Posterior cingulate gyrus (tissue), 11 donors: ENCODE measurements at regions not wholly inside any gene's neighbourhood (a gene's known extent, or its start where the extent isn't known, plus 50 kb on each side); places are given as distances from the start of the nearest gene placed in this dataset.
A peak's percentile ranks its signal among the peaks of the same experiment; 100 is the strongest.
"Not testable (repeated sequence)": the region's sequence is repeated elsewhere in the genome, so short reads cannot be mapped to it uniquely, and the experiment has no call there.

Source experiments
- DNase-seq, 10 donors: peaks; one replicate each; pipeline versions ENCODE4 v3.0.0 to v3.0.0-alpha.2; 2020 to 2021; ENCODE audit warnings: mixed read lengths in 3 of 10
- intact Hi-C: fragments of 100-400 bp; cut with DNase I; formaldehyde crosslinking; loops from one replicate; pipeline ENCODE4 v1.15.1; 2023

DNA sequence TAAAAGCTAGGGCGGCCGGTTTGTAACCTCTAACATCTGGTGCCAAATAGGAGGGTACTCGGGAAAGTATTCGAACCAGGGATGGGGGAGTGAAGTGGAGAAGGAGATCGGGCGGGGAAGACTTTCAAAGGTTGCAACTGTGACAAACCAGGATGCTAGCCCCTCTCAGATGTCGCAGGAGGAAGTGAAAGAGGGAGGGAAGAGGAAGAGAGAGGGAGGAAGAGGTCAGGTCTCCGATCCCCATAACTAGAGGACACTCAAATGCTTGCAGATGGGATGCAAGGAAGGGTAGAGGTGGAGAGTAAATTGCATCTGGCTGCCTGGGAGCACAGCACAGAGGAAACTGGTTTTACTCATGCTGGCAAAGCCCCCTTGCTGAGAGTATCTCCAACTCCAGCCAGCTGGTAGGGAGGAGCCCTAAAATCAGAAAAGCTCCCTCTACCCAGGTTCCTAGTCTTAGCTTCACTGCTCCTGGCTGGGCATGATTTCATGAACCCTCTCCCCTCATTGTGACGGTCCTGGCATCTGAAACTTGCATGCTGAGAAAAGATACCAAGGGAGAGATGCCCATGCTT, 696.7 kb upstream of the TBX3 start:
- intact Hi-C loops, result no loop called here
- DNase-seq, result no peak

DNA sequence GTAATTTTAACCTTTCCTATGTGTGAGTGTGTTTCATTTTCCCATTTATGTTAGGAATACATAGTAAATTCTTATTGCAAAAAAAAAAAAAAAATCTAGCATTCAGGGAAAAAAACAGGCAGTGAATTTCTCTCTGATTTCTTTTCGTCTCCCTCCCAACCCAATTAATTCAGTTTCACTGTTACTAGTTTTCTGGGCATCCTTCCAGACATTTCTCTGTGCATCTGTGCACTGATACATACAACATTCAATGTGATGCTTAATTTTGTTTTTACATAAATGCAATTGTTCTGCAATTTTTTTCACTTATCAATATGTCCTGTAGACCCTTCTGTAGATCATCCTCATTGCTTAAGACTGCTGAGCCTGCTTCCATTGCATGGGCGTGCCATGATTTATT, 694.3 kb upstream of the TBX3 start:
- intact Hi-C loops, result no loop called here

DNA sequence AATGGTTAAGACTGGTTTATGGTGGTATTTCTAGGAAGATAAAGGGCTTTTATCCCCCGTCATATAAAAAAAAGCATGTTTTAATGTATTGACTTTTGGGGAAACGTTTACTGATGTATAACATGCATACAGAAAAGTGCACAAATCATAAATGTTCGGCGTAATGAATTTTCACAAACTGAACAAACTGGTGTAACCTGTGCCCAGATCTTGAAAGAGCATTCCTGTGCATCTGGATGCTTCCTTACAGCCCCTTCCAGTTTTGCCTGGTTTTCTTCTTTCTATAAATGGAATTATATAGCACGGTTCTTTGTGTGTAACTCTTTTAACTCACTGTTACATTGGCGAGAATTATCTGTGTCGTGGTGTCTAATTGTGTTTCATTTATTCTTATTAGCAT, 693.8 kb upstream of the TBX3 start:
- intact Hi-C loops, result no loop called here
- no peak for DNase-seq

More for the DNA sequence above, 694.3 kb upstream of the TBX3 start:
- no peak for DNase-seq

DNA sequence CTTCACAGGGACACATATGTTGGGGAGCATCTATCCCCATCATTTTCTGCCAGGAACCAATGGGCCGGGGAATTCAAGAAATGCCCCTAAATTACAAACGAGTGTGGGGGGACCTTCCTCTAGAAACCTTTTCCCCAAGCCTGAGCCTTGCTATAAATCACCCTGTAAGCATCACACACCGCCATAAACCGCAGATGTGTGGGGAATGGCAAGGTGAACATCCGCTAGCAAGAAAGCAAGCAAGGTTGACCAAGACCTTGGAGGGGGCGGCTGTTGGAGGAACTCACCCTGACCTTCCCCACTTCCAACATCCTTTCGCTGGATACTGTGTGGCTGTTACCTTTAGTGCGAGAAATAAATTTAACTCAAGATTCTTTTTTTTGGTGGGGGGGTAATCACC, 693.3 kb upstream of the TBX3 start:
- DNase-seq, result no peak
- intact Hi-C loops, result no loop called here

DNA sequence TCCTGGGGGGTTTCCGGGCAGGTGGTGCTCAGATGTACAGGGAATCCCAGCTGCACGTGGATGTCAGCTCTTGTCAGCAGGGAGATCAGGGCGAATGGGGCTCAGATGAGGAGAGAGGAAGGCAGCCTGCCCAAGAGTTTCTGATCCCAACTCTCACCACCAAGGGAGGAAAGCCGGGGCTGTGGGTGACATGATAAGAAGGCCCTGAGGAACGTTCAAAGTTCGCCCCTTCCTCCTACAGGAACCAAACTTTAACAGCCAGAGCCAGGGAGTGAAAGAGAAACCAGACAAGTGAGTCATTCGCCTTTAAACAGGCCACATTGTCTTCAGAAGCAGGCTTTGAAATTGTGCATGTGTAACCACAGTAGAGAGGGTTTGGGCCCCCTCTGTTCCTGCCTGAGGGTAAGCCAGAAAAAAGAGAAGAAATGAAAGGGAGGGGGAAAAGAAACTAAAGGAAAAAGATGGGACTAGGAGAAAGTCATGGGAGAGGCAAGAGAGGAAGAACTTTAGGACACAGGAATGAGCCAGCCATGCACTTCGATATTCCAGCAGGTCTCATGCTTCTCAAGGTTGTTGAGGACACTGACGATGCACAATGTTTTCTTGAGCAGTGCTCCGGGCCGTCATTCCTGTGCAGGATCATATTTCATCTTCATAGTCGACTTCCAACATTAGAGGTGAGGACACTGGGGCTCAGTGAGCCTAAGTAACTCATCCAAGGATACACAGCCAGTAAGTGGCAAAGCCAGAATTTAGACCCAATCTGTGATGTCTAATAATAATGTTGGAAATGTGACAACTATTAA, 691.4 kb upstream of the TBX3 start:
- intact Hi-C loops, result no loop called here
- no peak for DNase-seq

DNA sequence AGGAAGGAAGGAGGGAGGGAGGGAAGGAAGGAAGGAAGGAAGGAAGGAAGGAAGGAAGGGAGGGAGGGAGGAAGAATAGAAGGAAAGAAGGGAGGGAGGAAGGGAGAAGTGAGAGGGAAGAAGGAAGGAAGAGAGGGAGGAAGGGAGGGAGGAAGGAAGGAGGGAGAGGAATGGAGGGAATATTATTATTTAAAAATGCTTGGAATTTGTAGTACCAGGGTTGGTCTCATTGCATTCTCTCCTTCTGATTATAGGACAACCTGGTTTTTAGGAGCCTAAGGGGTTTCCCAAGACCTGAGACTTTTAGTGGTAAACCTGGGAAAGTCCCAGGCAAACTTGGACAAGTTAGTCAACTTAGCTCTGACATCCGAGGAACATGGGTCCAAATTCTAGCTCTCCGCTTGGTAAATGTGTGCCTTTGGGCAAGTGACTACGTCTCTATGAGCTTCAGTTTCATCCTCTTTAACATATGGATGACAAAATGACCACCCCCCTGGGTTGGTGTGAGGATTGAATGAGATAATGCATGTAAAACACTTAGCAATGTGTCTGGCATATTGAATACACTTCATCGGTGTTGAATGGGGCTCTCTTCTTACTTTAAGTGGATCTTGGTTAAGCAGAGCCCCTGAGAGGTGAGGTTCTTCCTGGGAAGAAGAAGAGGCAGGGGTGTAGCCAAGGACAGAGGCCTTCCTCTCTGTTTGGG, 690.7 kb upstream of the TBX3 start:
- intact Hi-C loops, result no loop called here
- DNase-seq, result no peak

DNA sequence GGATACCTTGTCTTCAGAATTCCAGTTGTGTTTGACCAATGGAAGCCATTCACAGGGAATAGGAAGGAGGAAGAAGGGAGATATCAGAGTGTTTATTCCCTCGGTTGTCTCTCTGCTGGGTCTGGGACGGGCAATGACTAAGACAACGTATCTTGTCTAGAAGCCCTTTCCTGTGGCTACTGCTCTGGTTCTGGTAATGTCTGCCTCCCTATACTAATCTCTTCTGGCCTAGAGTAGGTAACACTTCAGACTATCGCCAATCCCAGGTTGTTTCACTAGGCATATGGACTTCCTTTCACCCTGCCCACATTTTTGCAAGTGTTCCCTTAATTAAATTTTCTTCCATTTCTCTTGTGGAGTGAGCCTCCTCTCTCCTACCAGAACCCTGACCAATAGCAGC, 687.7 kb upstream of the TBX3 start:
- DNase-seq, result no peak
- intact Hi-C loops, result no loop called here

DNA sequence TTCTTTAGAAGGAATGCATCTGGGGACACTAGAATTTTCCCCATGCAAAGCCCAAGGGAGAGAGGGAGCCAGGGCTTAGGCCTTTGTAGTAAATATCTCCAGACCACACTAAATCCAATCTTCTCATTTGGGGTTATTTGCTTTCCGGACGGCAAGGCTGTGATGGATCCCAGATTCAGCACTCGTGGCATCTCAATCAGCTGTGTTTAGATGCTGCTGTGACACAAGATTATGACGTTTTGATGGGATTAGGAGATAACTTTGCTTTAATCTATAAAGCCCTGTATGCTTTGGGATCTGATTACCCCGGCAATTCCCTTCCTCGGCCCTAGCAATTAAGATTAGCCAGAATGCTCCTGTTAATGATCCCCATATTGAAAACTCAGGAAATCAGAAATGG, 686.7 kb upstream of the TBX3 start:
- intact Hi-C loops, result no loop called here
- no peak for DNase-seq

DNA sequence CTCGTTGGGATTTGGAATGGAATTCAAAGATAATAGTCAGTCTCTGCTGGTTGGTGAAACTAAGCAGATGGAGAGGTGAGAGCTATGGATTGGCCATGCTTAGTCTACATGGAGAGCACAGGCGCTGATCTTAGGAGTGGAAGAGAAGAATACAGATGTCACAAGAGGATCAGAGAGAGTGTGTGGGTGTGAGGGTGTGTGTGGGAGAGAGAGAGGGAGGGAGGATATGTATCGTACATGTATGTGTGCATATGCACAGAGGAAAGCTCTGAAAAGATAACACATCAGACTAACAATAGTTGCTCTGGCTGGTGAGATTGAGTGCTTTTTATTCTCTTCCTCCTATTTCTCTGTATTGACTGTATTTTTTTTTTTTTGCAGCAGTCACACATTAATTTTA, 686.2 kb upstream of the TBX3 start:
- no peak for DNase-seq

DNA sequence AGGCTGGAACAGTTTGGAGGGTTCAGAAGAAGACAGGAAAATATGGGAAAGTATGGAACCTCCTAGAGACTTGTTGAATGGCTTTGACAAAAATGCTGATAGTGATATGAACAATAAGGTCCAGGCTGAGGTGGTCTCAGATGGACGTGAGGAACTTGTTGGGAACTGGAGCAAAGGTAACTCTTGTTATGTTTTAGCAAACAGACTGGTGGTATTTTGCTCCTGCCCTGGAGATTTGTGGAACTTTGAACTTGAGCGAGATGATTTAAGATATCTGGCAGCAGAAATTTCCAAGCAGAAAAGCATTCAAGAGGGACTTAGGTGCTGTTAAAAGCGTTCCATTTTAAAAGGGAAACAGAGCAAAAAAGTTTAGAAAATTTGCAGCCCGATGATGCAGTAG, 682.3 kb upstream of the TBX3 start:
- DNase-seq, intact Hi-C loops: not testable (repeated sequence)

More for the DNA sequence above, 686.2 kb upstream of the TBX3 start:
- intact Hi-C loops, result no loop called here

DNA sequence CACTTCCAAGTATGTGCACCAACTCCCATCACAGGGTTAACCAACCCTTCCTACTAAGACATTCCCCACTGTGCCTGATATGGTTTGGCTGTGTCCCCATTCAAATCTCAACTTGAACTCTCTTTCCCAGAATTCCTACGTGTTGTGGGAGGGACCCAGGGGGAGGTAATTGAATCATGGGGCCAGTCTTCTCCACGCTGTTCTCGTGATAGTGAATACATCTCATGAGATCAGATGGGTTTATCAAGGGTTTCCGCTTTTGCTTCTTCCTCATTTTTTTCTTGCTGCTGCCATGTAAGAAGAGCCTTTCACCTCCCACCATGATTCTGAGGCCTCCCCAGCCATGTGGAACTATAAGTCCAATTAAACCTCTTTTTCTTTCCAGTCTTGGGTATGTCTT, 681.8 kb upstream of the TBX3 start:
- DNase-seq, intact Hi-C loops: not testable (repeated sequence)

DNA sequence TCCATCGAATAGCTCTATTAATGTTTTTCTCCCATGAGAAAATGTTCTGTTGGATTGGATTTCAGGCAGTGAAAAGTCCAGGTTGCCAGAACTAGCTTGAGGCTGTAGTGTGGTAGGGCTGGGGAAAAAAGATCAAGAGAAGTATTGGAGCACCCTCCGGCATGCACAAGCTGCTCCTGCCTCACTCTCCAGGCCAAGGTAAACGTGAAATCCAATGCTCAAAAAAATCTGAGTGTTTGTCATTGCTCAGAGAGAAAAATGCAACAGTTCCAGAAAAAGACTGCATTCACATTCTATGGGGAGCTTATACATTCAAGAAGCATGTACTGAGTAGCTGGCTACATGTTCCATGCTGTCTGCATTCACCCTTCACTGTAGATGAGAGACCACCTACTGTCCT, 680.9 kb upstream of the TBX3 start:
- DNase-seq, result no peak
- intact Hi-C loops, result no loop called here

DNA sequence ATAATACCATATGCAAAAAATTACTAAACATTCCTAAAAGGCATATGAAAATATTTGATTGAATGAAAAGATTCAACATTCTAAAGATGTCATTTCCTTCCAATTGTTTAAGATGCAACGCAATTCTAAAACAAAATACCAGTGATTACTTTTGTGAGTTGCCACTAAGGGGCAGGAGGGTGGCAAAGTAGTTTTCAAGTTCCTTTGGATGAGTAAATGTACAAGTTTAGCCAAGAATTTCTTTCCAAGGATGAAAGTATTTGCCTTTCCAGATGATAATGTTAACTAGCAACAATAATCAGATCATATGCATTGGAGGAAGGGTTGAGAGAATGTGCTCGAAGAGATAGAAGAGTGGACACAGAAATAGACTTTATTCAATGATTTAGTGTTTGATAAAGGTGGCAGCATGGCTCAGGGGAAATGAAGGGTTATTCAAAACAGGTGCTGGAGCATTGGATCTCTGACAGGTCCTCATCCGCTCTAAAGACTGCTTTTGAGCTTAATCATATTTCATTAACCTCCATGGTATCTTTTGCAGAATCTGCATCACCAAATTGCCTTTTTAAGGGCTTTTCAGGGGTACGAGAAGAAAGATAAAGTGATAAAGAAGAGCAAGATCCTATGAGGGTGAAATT, 678.5 kb upstream of the TBX3 start:
- intact Hi-C loops, result no loop called here
- DNase-seq, result no peak

DNA sequence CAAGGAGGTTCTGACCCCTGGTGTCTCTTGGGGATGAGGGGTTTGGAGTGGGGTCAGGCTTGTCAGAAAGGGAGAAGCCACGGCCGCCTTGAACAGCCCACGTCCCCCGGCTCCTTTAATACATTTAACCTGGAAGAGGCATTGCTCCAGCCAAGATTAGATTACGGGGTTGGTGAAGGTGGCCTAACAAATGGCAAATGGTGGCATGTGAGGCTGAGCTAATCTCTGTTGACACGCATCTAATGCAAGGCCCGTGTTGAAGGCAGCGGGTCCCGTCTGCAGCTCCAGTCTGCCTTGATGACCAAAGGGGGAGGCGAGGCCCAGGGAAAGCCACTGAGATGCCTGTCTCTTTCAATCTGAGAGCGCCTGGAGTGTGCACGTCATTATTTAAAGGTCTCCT, 673.7 kb upstream of the TBX3 start:
- intact Hi-C loops, result no loop called here
- DNase-seq, result no peak

DNA sequence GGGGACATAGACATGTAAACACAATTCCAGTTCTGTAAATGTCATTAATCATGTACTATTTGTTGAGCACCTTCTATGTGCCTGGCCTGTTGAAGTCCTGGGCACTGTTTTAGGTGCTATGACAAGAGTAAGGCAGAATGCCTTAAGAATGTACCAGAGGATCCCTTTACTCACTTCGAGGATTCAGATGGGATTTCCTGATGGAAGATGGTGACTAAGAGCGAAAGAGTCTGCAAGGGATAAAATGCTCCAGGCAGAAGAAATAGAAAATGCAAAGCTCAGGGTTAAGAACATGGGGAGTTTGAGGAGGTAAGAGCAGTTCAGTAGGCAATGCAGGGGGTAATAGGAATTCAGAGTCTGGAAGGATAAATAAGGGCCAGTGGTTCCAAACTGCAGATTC, 671.3 kb upstream of the TBX3 start:
- intact Hi-C loops, result no loop called here
- DNase-seq, result no peak

DNA sequence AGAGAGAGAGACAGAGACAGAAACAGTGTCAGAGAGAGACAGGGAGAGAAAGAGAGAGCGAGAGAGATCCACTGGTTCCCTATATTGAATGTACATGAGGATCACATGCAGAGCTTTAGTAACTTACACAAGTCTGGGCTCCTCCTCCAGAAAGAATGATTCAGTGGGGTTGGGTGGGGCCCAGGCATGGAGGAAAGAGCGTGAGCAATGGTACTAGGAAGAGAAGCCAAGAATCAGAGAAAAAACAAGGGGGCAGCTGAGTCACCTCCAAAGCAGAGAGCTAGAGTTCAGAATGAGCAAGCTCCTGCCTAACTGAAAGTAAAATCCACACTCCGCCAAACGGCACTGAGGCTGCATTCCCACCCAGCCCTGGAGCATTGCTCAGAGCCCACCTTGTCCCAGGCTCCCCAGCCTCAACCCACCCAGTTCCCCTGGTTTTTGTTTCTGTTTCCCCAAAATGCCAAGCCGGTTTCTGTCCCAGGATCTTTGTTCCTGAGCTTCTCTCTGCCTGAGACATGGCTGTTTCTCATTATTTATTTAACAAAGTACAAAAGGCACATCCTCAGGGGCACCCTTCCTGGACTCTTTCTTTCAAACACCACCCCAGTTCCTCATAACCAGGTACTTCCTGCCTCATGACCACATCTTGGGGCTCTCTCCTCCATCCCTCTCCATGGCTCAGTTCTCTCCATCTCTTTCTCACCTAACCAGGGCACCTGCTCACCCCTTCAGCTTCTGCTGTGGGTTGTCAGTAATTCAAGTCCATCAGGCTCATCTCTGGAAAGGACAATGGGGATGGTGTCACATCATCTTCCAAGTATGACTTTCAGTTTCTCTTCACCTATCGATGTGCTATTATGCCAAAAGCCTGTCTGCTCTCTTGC, 670.3 kb upstream of the TBX3 start:
- peak in 5 of 10 donors; percentile 6 to 78 (median 37) for DNase-seq
- intact Hi-C loops, result no loop called here

DNA sequence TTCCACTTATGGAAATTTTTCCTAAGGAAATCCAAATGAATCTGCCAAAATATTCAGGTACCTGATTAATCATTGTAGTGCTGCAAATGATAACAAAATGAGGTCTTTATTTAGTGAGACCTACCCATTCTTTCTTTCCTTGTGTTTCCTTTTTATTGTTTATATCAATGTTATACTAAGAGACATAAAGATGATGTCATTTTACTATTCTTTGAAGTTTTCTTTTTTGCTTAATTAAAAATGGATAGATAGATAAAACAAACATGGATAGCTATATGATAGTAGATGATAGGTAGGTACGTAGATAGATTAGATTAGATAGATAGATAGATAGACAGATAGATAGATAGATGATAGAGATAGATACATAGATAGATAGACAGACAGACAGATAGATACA, 669.5 kb upstream of the TBX3 start:
- intact Hi-C loops, result no loop called here
- no peak for DNase-seq

DNA sequence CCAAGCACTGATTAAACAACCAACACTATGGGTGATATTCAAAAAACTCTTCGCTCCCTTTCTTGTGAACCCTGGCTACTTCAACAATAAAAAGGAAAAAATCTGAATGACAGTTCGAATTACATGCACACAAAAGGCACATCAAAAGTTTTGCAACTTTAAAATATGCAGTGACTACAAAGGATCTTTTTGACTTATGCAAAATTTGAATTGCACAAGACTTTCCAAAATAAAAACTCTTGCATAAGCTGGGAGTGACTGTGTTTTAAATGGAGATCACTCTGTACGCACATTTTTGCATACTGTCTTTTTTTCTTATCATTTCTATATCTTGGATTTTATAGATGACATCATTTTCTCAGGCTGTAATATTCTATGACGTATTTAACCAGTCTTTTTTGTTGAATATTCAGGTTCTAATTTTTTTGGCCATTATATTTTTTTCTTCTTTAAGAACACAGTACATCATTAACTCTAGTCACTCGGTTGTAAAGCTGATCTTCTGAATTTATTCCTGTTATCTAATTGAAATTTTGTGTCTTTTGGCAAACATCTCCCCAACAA, 667.6 kb upstream of the TBX3 start:
- intact Hi-C loops, result no loop called here
- no peak for DNase-seq

DNA sequence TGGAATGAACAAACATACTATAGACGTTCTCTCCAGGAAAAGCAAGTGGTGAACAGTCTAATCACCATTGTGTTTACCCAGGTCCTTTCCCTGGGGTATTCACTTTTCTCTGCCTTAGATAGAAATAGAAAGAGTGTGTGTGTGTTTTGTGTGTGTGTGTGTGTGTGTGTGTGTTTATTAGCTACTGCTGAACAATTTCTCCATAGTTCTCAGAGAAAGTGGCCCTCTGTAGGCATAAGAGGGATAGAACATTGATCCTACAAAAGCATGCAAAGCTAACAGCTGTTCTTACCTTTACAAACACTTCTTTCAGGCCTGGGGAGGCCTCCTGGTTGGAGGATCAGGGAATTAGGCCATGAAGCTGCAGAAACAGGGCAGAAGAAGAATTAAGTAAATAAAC, 665.7 kb upstream of the TBX3 start:
- intact Hi-C loops, result no loop called here
- DNase-seq, result no peak

DNA sequence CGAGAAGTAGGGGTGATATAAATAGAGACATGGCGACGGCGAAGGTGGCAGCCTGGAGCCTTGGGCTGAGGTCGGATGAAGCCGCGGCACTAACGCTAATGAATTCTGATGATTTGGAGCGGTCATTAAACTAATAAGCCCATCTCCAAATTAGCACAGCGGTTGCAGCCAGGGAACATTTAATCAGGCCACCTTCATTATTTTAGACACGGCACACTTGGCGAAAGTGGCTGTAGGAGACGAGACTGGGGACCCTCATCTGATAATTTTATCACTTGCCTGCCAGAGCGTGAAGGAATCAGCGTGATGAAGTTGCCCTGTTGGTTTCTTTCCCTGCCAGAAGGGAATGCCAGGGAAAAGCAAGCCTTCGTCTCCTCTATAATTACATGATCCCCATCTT, 664.3 kb upstream of the TBX3 start:
- intact Hi-C loops, result no loop called here

More for the DNA sequence above, 664.3 kb upstream of the TBX3 start:
- DNase-seq, result no peak
